ENCODE measurements at regions not wholly inside any gene's neighbourhood (a gene's known extent, or its start where the extent isn't known, plus 50 kb on each side); places are given as distances from the start of the nearest gene placed in this dataset.
"Not testable (repeated sequence)": the region's sequence is repeated elsewhere in the genome, so short reads cannot be mapped to it uniquely, and the experiment has no call there.

- no peak for DNase-seq (ENCODE audit: insufficient read length, low spot score)
- no peak for FAIRE-seq
- TF ChIP-seq POLR2A (IDR thresholded peaks at IDR 0.05; ENCODE audit: low read depth, low read length) = no peak
Measured at GRCh38 chr2:221961561-221961960, 337.2 kb downstream of the PAX3 start.

GRCh38 chr2:221958224-221958623 is 340.6 kb downstream of the PAX3 start:
- no peak for FAIRE-seq
- no peak for TF ChIP-seq POLR2A (IDR thresholded peaks at IDR 0.05; ENCODE audit: low read depth, low read length)
- no peak for DNase-seq (ENCODE audit: insufficient read length, low spot score)

- no peak for DNase-seq (ENCODE audit: insufficient read length, low spot score)
Measured at GRCh38 chr2:221948076-221948475, 350.7 kb downstream of the PAX3 start.

GRCh38 chr2:221944452-221944851 is 354.3 kb downstream of the PAX3 start:
- DNase-seq (ENCODE audit: insufficient read length, low spot score); FAIRE-seq: not testable (repeated sequence)

More at GRCh38 chr2:221948076-221948475, 350.7 kb downstream of the PAX3 start:
- no peak for FAIRE-seq
- no peak for TF ChIP-seq POLR2A (IDR thresholded peaks at IDR 0.05; ENCODE audit: low read depth, low read length)

- TF ChIP-seq POLR2A (IDR thresholded peaks at IDR 0.05; ENCODE audit: low read depth, low read length) = no peak
- FAIRE-seq (peak; percentile 86), DNase-seq (ENCODE audit: insufficient read length, low spot score) (peak; percentile 6)
Measured at GRCh38 chr2:221943076-221943810, 355.6 kb downstream of the PAX3 start.

- DNase-seq (ENCODE audit: insufficient read length, low spot score) (no peak), FAIRE-seq (no peak)
- TF ChIP-seq POLR2A (IDR thresholded peaks at IDR 0.05; ENCODE audit: low read depth, low read length) = no peak
Measured at GRCh38 chr2:221931251-221931991, 359.3 kb upstream of the EPHA4 start.

GRCh38 chr2:221929259-221929658 is 357.2 kb upstream of the EPHA4 start:
- FAIRE-seq (no peak), DNase-seq (ENCODE audit: insufficient read length, low spot score) (no peak)
- TF ChIP-seq POLR2A (IDR thresholded peaks at IDR 0.05; ENCODE audit: low read depth, low read length) = no peak

- FAIRE-seq (no peak), DNase-seq (ENCODE audit: insufficient read length, low spot score) (no peak)
- no peak for TF ChIP-seq POLR2A (IDR thresholded peaks at IDR 0.05; ENCODE audit: low read depth, low read length)
Measured at GRCh38 chr2:221926327-221926726, 354.2 kb upstream of the EPHA4 start.

- FAIRE-seq (no peak), DNase-seq (ENCODE audit: insufficient read length, low spot score) (no peak)
- no peak for TF ChIP-seq POLR2A (IDR thresholded peaks at IDR 0.05; ENCODE audit: low read depth, low read length)
Measured at GRCh38 chr2:221924576-221924975, 352.5 kb upstream of the EPHA4 start.

GRCh38 chr2:221915926-221916325 is 343.8 kb upstream of the EPHA4 start:
- TF ChIP-seq POLR2A (IDR thresholded peaks at IDR 0.05; ENCODE audit: low read depth, low read length) = no peak
- FAIRE-seq (no peak), DNase-seq (ENCODE audit: insufficient read length, low spot score) (no peak)

- no peak for DNase-seq (ENCODE audit: insufficient read length, low spot score)
- no peak for TF ChIP-seq POLR2A (IDR thresholded peaks at IDR 0.05; ENCODE audit: low read depth, low read length)
- peak; percentile 15 for FAIRE-seq
Measured at GRCh38 chr2:221914334-221914880, 342.3 kb upstream of the EPHA4 start.

GRCh38 chr2:221911890-221912289 is 339.8 kb upstream of the EPHA4 start:
- no peak for DNase-seq (ENCODE audit: insufficient read length, low spot score)
- no peak for TF ChIP-seq POLR2A (IDR thresholded peaks at IDR 0.05; ENCODE audit: low read depth, low read length)
- no peak for FAIRE-seq

GRCh38 chr2:221911321-221911720 is 339.2 kb upstream of the EPHA4 start:
- FAIRE-seq (no peak), DNase-seq (ENCODE audit: insufficient read length, low spot score) (no peak)
- no peak for TF ChIP-seq POLR2A (IDR thresholded peaks at IDR 0.05; ENCODE audit: low read depth, low read length)

- TF ChIP-seq POLR2A (IDR thresholded peaks at IDR 0.05; ENCODE audit: low read depth, low read length) = no peak
- no peak for DNase-seq (ENCODE audit: insufficient read length, low spot score)
- FAIRE-seq = no peak
Measured at GRCh38 chr2:221908518-221908917, 336.4 kb upstream of the EPHA4 start.

- DNase-seq (ENCODE audit: insufficient read length, low spot score) (no peak), FAIRE-seq (no peak)
- no peak for TF ChIP-seq POLR2A (IDR thresholded peaks at IDR 0.05; ENCODE audit: low read depth, low read length)
Measured at GRCh38 chr2:221897718-221898117, 325.6 kb upstream of the EPHA4 start.

All from H54 (cell line).